H1 (cell line): ENCODE measurements at regions not wholly inside any gene's neighbourhood (a gene's known extent, or its start where the extent isn't known, plus 50 kb on each side); places are given as distances from the start of the nearest gene placed in this dataset.
A peak's percentile ranks its signal among the peaks of the same experiment; 100 is the strongest.

Source experiments
- MAFK ChIP-seq: IDR thresholded peaks from 2 replicates; pipeline ENCODE4 v1.6.1; 2012; ENCODE audit warnings: low read depth, mild to moderate bottlenecking, improper control_type of control experiment, low read length
- POU5F1 ChIP-seq: IDR thresholded peaks from 2 replicates; pipeline ENCODE4 v1.6.1; 2011; ENCODE audit warnings: low read depth, mild to moderate bottlenecking, low read length, moderate library complexity
- RAD21 ChIP-seq, 2 experiments: IDR thresholded peaks in 1 of 2; conservative IDR thresholded peaks in 1 of 2; 2 replicates each; pipeline ENCODE4 v1.6.1; 2011; ENCODE audit warnings: low read depth in 2 of 2, low read length in 2 of 2, improper control_type of control experiment in 1 of 2, inconsistent platforms in 1 of 2, mild to moderate bottlenecking in 1 of 2, moderate library complexity in 1 of 2
- RBBP5 ChIP-seq: IDR thresholded peaks from 2 replicates; pipeline ENCODE4 v1.7.1; 2012; ENCODE audit warnings: low read depth, mild to moderate bottlenecking, inconsistent platforms, low read length, moderate library complexity, borderline replicate concordance
- SP2 ChIP-seq: IDR thresholded peaks from 2 replicates; pipeline ENCODE4 v1.6.1; 2012; ENCODE audit warnings: mild to moderate bottlenecking, low read length, inconsistent platforms
- TF ChIP-seq, protein P1 (sequence below): fragments of 300-600 bp; sonication (generic); IDR thresholded peaks from 2 replicates; pipeline ENCODE4 v1.7.1; 2012; ENCODE audit warnings: low read length, moderate library complexity, mild to moderate bottlenecking, inconsistent platforms; ENCODE audit not compliant: insufficient replicate concordance
- TF ChIP-seq, protein P2 (sequence below), 3 experiments: IDR thresholded peaks; 1 replicate in 2 of 3; 2 replicates in 1 of 3; pipeline versions ENCODE4 v1.5.1 to v1.6.1; 2011; ENCODE audit warnings: low read length in 3 of 3, mild to moderate bottlenecking in 3 of 3, inconsistent platforms in 2 of 3, low read depth in 1 of 3, moderate library complexity in 1 of 3; ENCODE audit not compliant: insufficient read depth in 1 of 3; ENCODE audit errors: control extremely low read depth in 1 of 3
- TF ChIP-seq, protein P3 (sequence below): IDR thresholded peaks from 2 replicates; pipeline ENCODE4 v1.6.1; 2012; ENCODE audit warnings: inconsistent platforms

DNA sequence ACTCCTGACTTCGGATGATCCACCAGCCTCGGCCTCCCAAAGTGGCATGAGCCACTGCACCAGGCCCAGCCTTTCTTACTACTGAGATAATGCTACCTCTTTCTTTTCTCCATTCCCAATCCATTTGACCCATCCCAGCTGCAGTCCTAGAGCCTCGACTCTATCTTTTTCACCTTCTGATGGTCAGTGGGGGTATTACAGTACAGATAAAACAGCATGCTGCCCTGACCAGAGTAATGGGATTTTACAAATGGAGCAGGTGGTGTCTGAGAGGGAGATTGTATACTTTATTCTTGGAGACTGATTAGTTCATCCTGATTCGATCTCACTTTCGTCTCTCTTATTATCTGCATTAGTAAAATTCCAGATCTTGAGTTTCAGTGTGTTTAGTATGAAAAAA lies 238.6 kb upstream of the TNP1 start (continued):
- TF ChIP-seq, protein P1, sequence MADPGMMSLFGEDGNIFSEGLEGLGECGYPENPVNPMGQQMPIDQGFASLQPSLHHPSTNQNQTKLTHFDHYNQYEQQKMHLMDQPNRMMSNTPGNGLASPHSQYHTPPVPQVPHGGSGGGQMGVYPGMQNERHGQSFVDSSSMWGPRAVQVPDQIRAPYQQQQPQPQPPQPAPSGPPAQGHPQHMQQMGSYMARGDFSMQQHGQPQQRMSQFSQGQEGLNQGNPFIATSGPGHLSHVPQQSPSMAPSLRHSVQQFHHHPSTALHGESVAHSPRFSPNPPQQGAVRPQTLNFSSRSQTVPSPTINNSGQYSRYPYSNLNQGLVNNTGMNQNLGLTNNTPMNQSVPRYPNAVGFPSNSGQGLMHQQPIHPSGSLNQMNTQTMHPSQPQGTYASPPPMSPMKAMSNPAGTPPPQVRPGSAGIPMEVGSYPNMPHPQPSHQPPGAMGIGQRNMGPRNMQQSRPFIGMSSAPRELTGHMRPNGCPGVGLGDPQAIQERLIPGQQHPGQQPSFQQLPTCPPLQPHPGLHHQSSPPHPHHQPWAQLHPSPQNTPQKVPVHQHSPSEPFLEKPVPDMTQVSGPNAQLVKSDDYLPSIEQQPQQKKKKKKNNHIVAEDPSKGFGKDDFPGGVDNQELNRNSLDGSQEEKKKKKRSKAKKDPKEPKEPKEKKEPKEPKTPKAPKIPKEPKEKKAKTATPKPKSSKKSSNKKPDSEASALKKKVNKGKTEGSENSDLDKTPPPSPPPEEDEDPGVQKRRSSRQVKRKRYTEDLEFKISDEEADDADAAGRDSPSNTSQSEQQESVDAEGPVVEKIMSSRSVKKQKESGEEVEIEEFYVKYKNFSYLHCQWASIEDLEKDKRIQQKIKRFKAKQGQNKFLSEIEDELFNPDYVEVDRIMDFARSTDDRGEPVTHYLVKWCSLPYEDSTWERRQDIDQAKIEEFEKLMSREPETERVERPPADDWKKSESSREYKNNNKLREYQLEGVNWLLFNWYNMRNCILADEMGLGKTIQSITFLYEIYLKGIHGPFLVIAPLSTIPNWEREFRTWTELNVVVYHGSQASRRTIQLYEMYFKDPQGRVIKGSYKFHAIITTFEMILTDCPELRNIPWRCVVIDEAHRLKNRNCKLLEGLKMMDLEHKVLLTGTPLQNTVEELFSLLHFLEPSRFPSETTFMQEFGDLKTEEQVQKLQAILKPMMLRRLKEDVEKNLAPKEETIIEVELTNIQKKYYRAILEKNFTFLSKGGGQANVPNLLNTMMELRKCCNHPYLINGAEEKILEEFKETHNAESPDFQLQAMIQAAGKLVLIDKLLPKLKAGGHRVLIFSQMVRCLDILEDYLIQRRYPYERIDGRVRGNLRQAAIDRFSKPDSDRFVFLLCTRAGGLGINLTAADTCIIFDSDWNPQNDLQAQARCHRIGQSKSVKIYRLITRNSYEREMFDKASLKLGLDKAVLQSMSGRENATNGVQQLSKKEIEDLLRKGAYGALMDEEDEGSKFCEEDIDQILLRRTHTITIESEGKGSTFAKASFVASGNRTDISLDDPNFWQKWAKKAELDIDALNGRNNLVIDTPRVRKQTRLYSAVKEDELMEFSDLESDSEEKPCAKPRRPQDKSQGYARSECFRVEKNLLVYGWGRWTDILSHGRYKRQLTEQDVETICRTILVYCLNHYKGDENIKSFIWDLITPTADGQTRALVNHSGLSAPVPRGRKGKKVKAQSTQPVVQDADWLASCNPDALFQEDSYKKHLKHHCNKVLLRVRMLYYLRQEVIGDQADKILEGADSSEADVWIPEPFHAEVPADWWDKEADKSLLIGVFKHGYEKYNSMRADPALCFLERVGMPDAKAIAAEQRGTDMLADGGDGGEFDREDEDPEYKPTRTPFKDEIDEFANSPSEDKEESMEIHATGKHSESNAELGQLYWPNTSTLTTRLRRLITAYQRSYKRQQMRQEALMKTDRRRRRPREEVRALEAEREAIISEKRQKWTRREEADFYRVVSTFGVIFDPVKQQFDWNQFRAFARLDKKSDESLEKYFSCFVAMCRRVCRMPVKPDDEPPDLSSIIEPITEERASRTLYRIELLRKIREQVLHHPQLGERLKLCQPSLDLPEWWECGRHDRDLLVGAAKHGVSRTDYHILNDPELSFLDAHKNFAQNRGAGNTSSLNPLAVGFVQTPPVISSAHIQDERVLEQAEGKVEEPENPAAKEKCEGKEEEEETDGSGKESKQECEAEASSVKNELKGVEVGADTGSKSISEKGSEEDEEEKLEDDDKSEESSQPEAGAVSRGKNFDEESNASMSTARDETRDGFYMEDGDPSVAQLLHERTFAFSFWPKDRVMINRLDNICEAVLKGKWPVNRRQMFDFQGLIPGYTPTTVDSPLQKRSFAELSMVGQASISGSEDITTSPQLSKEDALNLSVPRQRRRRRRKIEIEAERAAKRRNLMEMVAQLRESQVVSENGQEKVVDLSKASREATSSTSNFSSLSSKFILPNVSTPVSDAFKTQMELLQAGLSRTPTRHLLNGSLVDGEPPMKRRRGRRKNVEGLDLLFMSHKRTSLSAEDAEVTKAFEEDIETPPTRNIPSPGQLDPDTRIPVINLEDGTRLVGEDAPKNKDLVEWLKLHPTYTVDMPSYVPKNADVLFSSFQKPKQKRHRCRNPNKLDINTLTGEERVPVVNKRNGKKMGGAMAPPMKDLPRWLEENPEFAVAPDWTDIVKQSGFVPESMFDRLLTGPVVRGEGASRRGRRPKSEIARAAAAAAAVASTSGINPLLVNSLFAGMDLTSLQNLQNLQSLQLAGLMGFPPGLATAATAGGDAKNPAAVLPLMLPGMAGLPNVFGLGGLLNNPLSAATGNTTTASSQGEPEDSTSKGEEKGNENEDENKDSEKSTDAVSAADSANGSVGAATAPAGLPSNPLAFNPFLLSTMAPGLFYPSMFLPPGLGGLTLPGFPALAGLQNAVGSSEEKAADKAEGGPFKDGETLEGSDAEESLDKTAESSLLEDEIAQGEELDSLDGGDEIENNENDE: no peak
- TF ChIP-seq, protein P2, sequence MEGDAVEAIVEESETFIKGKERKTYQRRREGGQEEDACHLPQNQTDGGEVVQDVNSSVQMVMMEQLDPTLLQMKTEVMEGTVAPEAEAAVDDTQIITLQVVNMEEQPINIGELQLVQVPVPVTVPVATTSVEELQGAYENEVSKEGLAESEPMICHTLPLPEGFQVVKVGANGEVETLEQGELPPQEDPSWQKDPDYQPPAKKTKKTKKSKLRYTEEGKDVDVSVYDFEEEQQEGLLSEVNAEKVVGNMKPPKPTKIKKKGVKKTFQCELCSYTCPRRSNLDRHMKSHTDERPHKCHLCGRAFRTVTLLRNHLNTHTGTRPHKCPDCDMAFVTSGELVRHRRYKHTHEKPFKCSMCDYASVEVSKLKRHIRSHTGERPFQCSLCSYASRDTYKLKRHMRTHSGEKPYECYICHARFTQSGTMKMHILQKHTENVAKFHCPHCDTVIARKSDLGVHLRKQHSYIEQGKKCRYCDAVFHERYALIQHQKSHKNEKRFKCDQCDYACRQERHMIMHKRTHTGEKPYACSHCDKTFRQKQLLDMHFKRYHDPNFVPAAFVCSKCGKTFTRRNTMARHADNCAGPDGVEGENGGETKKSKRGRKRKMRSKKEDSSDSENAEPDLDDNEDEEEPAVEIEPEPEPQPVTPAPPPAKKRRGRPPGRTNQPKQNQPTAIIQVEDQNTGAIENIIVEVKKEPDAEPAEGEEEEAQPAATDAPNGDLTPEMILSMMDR (IDR thresholded peaks at IDR 0.05; ENCODE audit: control extremely low read depth in 1 of 3, insufficient read depth in 1 of 3, low read depth in 1 of 3, low read length in 3 of 3): peak in 2 of 3 experiments; percentile 7 to 9; a peak in 1 of 4 replicates
- TF ChIP-seq POU5F1: no peak
- TF ChIP-seq SP2: no peak
- no peak for TF ChIP-seq MAFK
- TF ChIP-seq, protein P3, sequence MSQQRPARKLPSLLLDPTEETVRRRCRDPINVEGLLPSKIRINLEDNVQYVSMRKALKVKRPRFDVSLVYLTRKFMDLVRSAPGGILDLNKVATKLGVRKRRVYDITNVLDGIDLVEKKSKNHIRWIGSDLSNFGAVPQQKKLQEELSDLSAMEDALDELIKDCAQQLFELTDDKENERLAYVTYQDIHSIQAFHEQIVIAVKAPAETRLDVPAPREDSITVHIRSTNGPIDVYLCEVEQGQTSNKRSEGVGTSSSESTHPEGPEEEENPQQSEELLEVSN: no peak
- TF ChIP-seq RAD21 (IDR thresholded peaks at IDR 0.05 in 1 of 2, conservative IDR thresholded peaks at IDR 0.05 in 1 of 2; ENCODE audit: low read depth in 2 of 2, low read length in 2 of 2): peak in 1 of 2 experiments; percentile 21; a peak in 1 of 4 replicates
- no peak for TF ChIP-seq RBBP5
